ENCODE measurements at regions not wholly inside any gene's neighbourhood (a gene's known extent, or its start where the extent isn't known, plus 50 kb on each side); places are given as distances from the start of the nearest gene placed in this dataset.

GRCh38 chr21:39074508-39074907, 108.7 kb downstream of the PSMG1 start:
- FAIRE-seq (no peak), DNase-seq (ENCODE audit: low read depth, low spot score) (no peak)
- Histone ChIP-seq H3K9ac (replicated peaks; ENCODE audit: extremely low read depth, insufficient read depth, low read length) (no peak overlapping the region), H3K27ac (ENCODE audit: insufficient read depth, low read depth, low read length) (no peak overlapping the region), H3K9me1 (replicated peaks; ENCODE audit: control insufficient read depth, extremely low read depth, insufficient read depth, low read length) (no peaks in the 10 kb centered on the region), H2AFZ (ENCODE audit: low read depth, low read length) (no peak overlapping the region), H3K79me2 (ENCODE audit: control insufficient read depth, insufficient read depth, low read length) (no peaks in the 10 kb centered on the region), H4K20me1 (replicated peaks; ENCODE audit: control insufficient read depth, extremely low read depth, insufficient read depth, low read length) (no peaks in the 10 kb centered on the region), H3K27me3 (ENCODE audit: control insufficient read depth in 2 of 2, insufficient read depth in 2 of 2, low read length in 2 of 2) (peaks cover 3 to 11% of the 10 kb centered on the region in 2 experiments), H3K36me3 (ENCODE audit: control insufficient read depth in 2 of 2, extremely low read depth in 1 of 2, insufficient read depth in 2 of 2, low read length in 2 of 2) (no peaks in the 10 kb centered on the region), H3K9me3 (replicated peaks; ENCODE audit: control insufficient read depth, insufficient read depth, low read length) (no peaks in the 10 kb centered on the region), H3K4me2 (ENCODE audit: insufficient read depth, low read length) (no peak overlapping the region), H3K4me1 (ENCODE audit: control insufficient read depth, extremely low read depth, insufficient read depth, low read length) (no peaks in the 10 kb centered on the region), H3K4me3 (replicated peaks in 1 of 3; ENCODE audit: insufficient read depth in 1 of 3, low read depth in 1 of 3, low read length in 3 of 3) (no peak overlapping the region)
- no TSS peak for BruUV-seq (replicated peaks)
- dilution Hi-C loops (cut with MboI; ENCODE audit: extremely low pct_ligation_motif_present, low sequenced_read_pairs), result no loop called here
- ChIA-PET POLR2A (no interaction called here), CTCF (no interaction called here)
- intact Hi-C loops (cut with micrococcal nuclease), result no loop called here
- no peak for TF ChIP-seq FOS (IDR thresholded peaks at IDR 0.05; ENCODE audit: borderline replicate concordance, insufficient read depth, low read length)
- TF ChIP-seq JUN (IDR thresholded peaks at IDR 0.05; ENCODE audit: borderline replicate concordance, insufficient read depth, insufficient read length, low read depth), result no peak
- TF ChIP-seq MAX (IDR thresholded peaks at IDR 0.05; ENCODE audit: insufficient read depth, insufficient read length), result no peak
- no peak for TF ChIP-seq CTCF (IDR thresholded peaks at IDR 0.05; ENCODE audit: extremely low read depth in 1 of 2, insufficient read depth in 1 of 2, low read depth in 1 of 2, low read length in 2 of 2)
- TF ChIP-seq GATA2 (IDR thresholded peaks at IDR 0.05; ENCODE audit: insufficient read depth, insufficient read length, low read depth, low read length), result no peak
- TF ChIP-seq POLR2AphosphoS5 (IDR thresholded peaks at IDR 0.05; ENCODE audit: insufficient read depth, low read depth, low read length), result no peak
- TF ChIP-seq POLR2A (IDR thresholded peaks at IDR 0.05; ENCODE audit: low read depth, low read length), result no peak
- TF ChIP-seq MYC (IDR thresholded peaks at IDR 0.05; ENCODE audit: low read depth, low read length), result no peak
- no peak for TF ChIP-seq EZH2 (IDR thresholded peaks at IDR 0.05; ENCODE audit: borderline replicate concordance, low read depth, low read length, severe bottlenecking)

Data from endothelial cell of umbilical vein (primary cell).